GM12878 (cell line): ENCODE measurements at regions not wholly inside any gene's neighbourhood (a gene's known extent, or its start where the extent isn't known, plus 50 kb on each side); places are given as distances from the start of the nearest gene placed in this dataset.

ENCODE experiments used
- CHD2 ChIP-seq: IDR thresholded peaks from 2 replicates; pipeline ENCODE4 v1.6.1; 2011; ENCODE audit warnings: low read depth, low read length, improper control_type of control experiment, borderline replicate concordance
- EGR1 ChIP-seq, 2 experiments: IDR thresholded peaks; 1 replicate in 1 of 2; 2 replicates in 1 of 2; pipeline ENCODE4 v1.6.1; 2011 to 2012; ENCODE audit warnings: low read depth in 2 of 2, low read length in 2 of 2, borderline replicate concordance in 1 of 2, mild to moderate bottlenecking in 1 of 2, moderate library complexity in 1 of 2
- MAX ChIP-seq: IDR thresholded peaks from 2 replicates; pipeline ENCODE4 v1.6.1; 2012; ENCODE audit warnings: low read depth, low read length, improper control_type of control experiment
- NR2C2 ChIP-seq: IDR thresholded peaks from 2 replicates; pipeline ENCODE4 v1.6.1; 2011; ENCODE audit warnings: borderline replicate concordance, low read depth; ENCODE audit not compliant: control insufficient read depth, insufficient read length
- POLR2AphosphoS5 ChIP-seq: IDR thresholded peaks from 2 replicates; pipeline ENCODE4 v1.6.1; 2011; ENCODE audit warnings: mild to moderate bottlenecking, low read length, inconsistent platforms
- ZNF24 ChIP-seq: fragments of 450-650 bp; IDR thresholded peaks from 2 replicates; pipeline ENCODE4 v1.6.1; 2017; ENCODE audit warnings: antibody characterized with exemption, mild to moderate bottlenecking
- ZZZ3 ChIP-seq: IDR thresholded peaks from 2 replicates; pipeline ENCODE4 v1.6.1; 2011; ENCODE audit warnings: low read depth; ENCODE audit not compliant: control insufficient read depth, insufficient read length
- TF ChIP-seq, protein P1 (sequence below), 3 experiments: IDR thresholded peaks in 2 of 3; conservative IDR thresholded peaks in 1 of 3; 2 replicates each; pipeline ENCODE4 v1.5.1; 2011; ENCODE audit warnings: low read depth in 3 of 3, low read length in 3 of 3, mild to moderate bottlenecking in 3 of 3, control low read depth in 2 of 3, moderate library complexity in 2 of 3, inconsistent platforms in 1 of 3, mixed read lengths in 1 of 3; ENCODE audit not compliant: control insufficient read depth in 2 of 3, insufficient read depth in 1 of 3; ENCODE audit errors: extremely low read depth in 1 of 3

DNA sequence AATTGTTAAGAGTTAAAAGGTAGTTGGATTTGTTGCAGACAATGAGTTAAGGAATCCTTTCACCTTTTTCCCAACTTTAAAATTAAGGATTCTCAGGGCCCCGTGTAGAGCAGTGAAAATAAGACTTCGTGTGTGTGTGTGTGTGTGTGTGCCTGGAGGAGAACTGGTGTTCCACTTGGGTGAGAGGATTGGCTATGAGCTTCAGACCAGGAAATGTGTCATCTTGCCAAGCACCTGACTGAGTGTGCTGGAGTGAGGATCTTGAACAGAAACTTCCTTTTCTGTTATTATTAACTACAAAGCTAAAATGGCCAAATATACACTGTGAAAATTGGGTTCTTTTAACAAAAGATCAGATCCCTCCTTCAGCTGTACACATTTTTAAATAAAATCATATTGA, 113.1 kb upstream of the VCX2 start:
- TF ChIP-seq, protein P1, sequence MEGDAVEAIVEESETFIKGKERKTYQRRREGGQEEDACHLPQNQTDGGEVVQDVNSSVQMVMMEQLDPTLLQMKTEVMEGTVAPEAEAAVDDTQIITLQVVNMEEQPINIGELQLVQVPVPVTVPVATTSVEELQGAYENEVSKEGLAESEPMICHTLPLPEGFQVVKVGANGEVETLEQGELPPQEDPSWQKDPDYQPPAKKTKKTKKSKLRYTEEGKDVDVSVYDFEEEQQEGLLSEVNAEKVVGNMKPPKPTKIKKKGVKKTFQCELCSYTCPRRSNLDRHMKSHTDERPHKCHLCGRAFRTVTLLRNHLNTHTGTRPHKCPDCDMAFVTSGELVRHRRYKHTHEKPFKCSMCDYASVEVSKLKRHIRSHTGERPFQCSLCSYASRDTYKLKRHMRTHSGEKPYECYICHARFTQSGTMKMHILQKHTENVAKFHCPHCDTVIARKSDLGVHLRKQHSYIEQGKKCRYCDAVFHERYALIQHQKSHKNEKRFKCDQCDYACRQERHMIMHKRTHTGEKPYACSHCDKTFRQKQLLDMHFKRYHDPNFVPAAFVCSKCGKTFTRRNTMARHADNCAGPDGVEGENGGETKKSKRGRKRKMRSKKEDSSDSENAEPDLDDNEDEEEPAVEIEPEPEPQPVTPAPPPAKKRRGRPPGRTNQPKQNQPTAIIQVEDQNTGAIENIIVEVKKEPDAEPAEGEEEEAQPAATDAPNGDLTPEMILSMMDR (IDR thresholded peaks at IDR 0.05 in 2 of 3, conservative IDR thresholded peaks at IDR 0.05 in 1 of 3; ENCODE audit: control insufficient read depth in 2 of 3, extremely low read depth in 1 of 3, insufficient read depth in 1 of 3, low read depth in 3 of 3, low read length in 3 of 3) = no peak
- TF ChIP-seq EGR1 (IDR thresholded peaks at IDR 0.05; ENCODE audit: borderline replicate concordance in 1 of 2, low read depth in 2 of 2, low read length in 2 of 2) (no peak), MAX (no peak), POLR2AphosphoS5 (no peak), NR2C2 (no peak), ZNF24 (no peak), CHD2 (no peak), ZZZ3 (no peak)
